ENCODE measurements at regions not wholly inside any gene's neighbourhood (a gene's known extent, or its start where the extent isn't known, plus 50 kb on each side); places are given as distances from the start of the nearest gene placed in this dataset.
A peak's percentile ranks its signal among the peaks of the same experiment; 100 is the strongest.

- TF ChIP-seq EZH2 (IDR thresholded peaks at IDR 0.05; ENCODE audit: low read length, missing control alignments) (no peak), CTCF (conservative IDR thresholded peaks at IDR 0.05 in 1 of 2, IDR thresholded peaks at IDR 0.05 in 1 of 2; ENCODE audit: low read depth in 1 of 2, low read length in 2 of 2) (no peak)
- Histone ChIP-seq H3K36me3 (ENCODE audit: control insufficient read depth, insufficient read depth, low read length) (no peaks in the 10 kb centered on the region), H4K20me1 (ENCODE audit: control insufficient read depth, extremely low read depth, insufficient read depth, low read length) (no peaks in the 10 kb centered on the region), H3K4me2 (ENCODE audit: extremely low read depth, insufficient read depth, low read length) (no peak overlapping the region), H3K9me3 (ENCODE audit: control insufficient read depth, insufficient read depth, low read depth, low read length) (no peaks in the 10 kb centered on the region), H3K4me1 (ENCODE audit: control insufficient read depth, extremely low read depth, insufficient read depth, low read length) (no peaks in the 10 kb centered on the region), H3K27ac (ENCODE audit: insufficient read depth, low read length) (no peak overlapping the region), H3K27me3 (ENCODE audit: control insufficient read depth, insufficient read depth, low read length) (no peaks in the 10 kb centered on the region), H3K79me2 (ENCODE audit: control insufficient read depth, insufficient read depth, low read length) (no peaks in the 10 kb centered on the region), H2AFZ (ENCODE audit: low read length) (no peak overlapping the region), H3K4me3 (replicated peaks in 1 of 4; ENCODE audit: control extremely low read depth in 1 of 4, insufficient read depth in 1 of 4, low read depth in 3 of 4, low read length in 4 of 4) (no peak overlapping the region), H3K9ac (ENCODE audit: insufficient read depth, low read length) (no peak overlapping the region)
- no peak for DNase-seq (ENCODE audit: low read depth in 2 of 2)
Measured at GRCh38 chr3:61360297-61360965, 109.2 kb upstream of the FHIT start.

GRCh38 chr3:61369678-61370077 lies 118.4 kb upstream of the FHIT start:
- TF ChIP-seq EZH2 (IDR thresholded peaks at IDR 0.05; ENCODE audit: low read length, missing control alignments) (no peak), CTCF (conservative IDR thresholded peaks at IDR 0.05 in 1 of 2, IDR thresholded peaks at IDR 0.05 in 1 of 2; ENCODE audit: low read depth in 1 of 2, low read length in 2 of 2) (no peak)

GRCh38 chr3:61371123-61371522 lies 119.9 kb upstream of the FHIT start:
- Histone ChIP-seq H3K4me3 (replicated peaks in 1 of 4; ENCODE audit: control extremely low read depth in 1 of 4, insufficient read depth in 1 of 4, low read depth in 3 of 4, low read length in 4 of 4) (no peak overlapping the region), H3K27ac (ENCODE audit: insufficient read depth, low read length) (no peak overlapping the region), H4K20me1 (ENCODE audit: control insufficient read depth, extremely low read depth, insufficient read depth, low read length) (no peaks in the 10 kb centered on the region), H3K27me3 (ENCODE audit: control insufficient read depth, insufficient read depth, low read length) (no peaks in the 10 kb centered on the region), H3K9me3 (ENCODE audit: control insufficient read depth, insufficient read depth, low read depth, low read length) (no peaks in the 10 kb centered on the region), H2AFZ (ENCODE audit: low read length) (no peak overlapping the region), H3K36me3 (ENCODE audit: control insufficient read depth, insufficient read depth, low read length) (no peaks in the 10 kb centered on the region), H3K79me2 (ENCODE audit: control insufficient read depth, insufficient read depth, low read length) (no peaks in the 10 kb centered on the region), H3K4me1 (ENCODE audit: control insufficient read depth, extremely low read depth, insufficient read depth, low read length) (no peaks in the 10 kb centered on the region), H3K4me2 (ENCODE audit: extremely low read depth, insufficient read depth, low read length) (no peak overlapping the region), H3K9ac (ENCODE audit: insufficient read depth, low read length) (no peak overlapping the region)
- DNase-seq (ENCODE audit: low read depth in 2 of 2) = peak; percentile 1 to 28
- TF ChIP-seq EZH2 (IDR thresholded peaks at IDR 0.05; ENCODE audit: low read length, missing control alignments) (no peak), CTCF (conservative IDR thresholded peaks at IDR 0.05 in 1 of 2, IDR thresholded peaks at IDR 0.05 in 1 of 2; ENCODE audit: low read depth in 1 of 2, low read length in 2 of 2) (peak; percentile 21 to 60)

More at GRCh38 chr3:61369678-61370077, 118.4 kb upstream of the FHIT start:
- Histone ChIP-seq H2AFZ (ENCODE audit: low read length) (no peak overlapping the region), H3K9ac (ENCODE audit: insufficient read depth, low read length) (no peak overlapping the region), H3K4me1 (ENCODE audit: control insufficient read depth, extremely low read depth, insufficient read depth, low read length) (no peaks in the 10 kb centered on the region), H3K4me3 (replicated peaks in 1 of 4; ENCODE audit: control extremely low read depth in 1 of 4, insufficient read depth in 1 of 4, low read depth in 3 of 4, low read length in 4 of 4) (no peak overlapping the region), H3K36me3 (ENCODE audit: control insufficient read depth, insufficient read depth, low read length) (no peaks in the 10 kb centered on the region), H3K9me3 (ENCODE audit: control insufficient read depth, insufficient read depth, low read depth, low read length) (no peaks in the 10 kb centered on the region), H3K27me3 (ENCODE audit: control insufficient read depth, insufficient read depth, low read length) (no peaks in the 10 kb centered on the region), H3K79me2 (ENCODE audit: control insufficient read depth, insufficient read depth, low read length) (no peaks in the 10 kb centered on the region), H3K4me2 (ENCODE audit: extremely low read depth, insufficient read depth, low read length) (no peak overlapping the region), H4K20me1 (ENCODE audit: control insufficient read depth, extremely low read depth, insufficient read depth, low read length) (no peaks in the 10 kb centered on the region), H3K27ac (ENCODE audit: insufficient read depth, low read length) (no peak overlapping the region)
- DNase-seq (ENCODE audit: low read depth in 2 of 2) = no peak

Data from fibroblast of lung (primary cell).